HG02623 (cell line): ENCODE measurements at regions not wholly inside any gene's neighbourhood (a gene's known extent, or its start where the extent isn't known, plus 50 kb on each side); places are given as distances from the start of the nearest gene placed in this dataset.
"Not testable (repeated sequence)": the region's sequence is repeated elsewhere in the genome, so short reads cannot be mapped to it uniquely, and the experiment has no call there.

Experiments
- ATAC-seq: cut with Tn5 transposase; IDR thresholded peaks from one replicate; pipeline ENCODE4 v1.9.1; 2021; ENCODE audit warnings: moderate library complexity; ENCODE audit not compliant: unreplicated experiment

GRCh38 chr6:14997507-14997906, 248.4 kb upstream of the JARID2 start:
- no peak for ATAC-seq

DNA sequence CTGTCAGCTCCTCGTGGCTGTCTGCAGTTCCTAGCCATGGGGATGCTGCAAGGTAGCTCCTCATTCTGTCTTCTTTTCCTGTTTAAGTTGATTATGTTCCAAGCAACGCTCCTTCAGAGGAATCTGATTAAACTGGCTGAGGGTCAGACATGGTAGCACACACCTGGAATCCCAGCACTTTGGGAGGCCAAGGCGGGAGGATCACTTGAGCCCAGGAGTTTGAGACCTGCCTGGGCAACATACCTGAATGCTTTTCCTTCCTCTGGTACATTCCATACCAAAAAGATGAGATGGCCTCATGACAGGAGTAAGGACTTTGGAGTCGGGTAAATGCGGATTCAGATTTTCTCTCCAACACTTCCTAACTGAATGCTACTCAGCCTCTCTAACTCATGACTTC, 246.8 kb upstream of the JARID2 start:
- ATAC-seq, result no peak

DNA sequence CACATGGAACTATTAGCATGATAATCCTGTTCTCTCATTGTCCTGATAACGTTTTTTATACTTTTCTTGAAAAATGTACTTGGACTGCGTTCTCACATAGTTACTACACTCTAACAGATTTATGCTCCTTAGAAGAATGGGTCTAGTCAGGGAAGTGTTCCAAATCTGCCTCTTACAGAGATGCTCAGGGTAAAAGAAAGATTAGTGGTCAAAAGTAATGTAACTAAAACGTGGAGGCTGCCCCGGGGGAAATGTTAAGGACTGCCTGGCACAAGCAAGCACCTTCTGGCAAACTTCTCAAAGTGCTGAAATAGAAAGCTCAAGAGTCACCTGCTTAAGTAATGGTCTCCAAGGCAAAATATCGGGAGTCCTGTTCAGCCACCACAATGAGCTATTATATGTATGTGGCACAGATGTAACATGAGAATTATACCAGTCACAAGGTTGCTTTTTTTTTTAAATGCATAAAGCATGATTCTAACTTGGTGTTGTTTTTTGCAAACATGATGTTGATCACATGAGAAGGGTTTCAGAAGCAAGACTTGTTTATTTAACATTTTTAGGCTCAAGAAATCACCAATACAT, 244.5 kb upstream of the JARID2 start:
- no peak for ATAC-seq

- ATAC-seq, result no peak
Observed at GRCh38 chr6:15008269-15008668, 237.6 kb upstream of the JARID2 start.

GRCh38 chr6:15014958-15015357, 230.9 kb upstream of the JARID2 start:
- no peak for ATAC-seq

- no peak for ATAC-seq
Observed at GRCh38 chr6:15016813-15017212, 229.1 kb upstream of the JARID2 start.

- no peak for ATAC-seq
Observed at GRCh38 chr6:15017261-15017660, 228.6 kb upstream of the JARID2 start.

DNA sequence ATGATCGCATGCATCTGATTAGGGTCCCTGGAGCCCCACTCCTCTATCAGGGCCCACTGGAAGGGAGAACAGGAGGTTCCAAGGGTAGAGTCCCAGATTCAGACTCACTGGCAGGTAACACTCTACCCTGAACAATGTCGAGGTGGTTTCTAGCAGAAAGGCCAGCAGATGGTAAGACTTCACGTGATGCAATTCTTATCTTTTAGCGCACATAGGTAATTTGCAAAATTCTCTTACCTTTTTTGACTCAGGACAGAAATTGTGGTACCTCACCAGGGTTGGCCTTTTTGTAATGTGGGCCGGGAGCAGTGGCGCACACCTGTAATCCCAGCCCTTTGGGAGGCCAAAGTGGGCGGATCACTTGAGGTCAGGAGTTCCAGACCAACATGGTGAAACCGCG, 228.1 kb upstream of the JARID2 start:
- ATAC-seq, result no peak

DNA sequence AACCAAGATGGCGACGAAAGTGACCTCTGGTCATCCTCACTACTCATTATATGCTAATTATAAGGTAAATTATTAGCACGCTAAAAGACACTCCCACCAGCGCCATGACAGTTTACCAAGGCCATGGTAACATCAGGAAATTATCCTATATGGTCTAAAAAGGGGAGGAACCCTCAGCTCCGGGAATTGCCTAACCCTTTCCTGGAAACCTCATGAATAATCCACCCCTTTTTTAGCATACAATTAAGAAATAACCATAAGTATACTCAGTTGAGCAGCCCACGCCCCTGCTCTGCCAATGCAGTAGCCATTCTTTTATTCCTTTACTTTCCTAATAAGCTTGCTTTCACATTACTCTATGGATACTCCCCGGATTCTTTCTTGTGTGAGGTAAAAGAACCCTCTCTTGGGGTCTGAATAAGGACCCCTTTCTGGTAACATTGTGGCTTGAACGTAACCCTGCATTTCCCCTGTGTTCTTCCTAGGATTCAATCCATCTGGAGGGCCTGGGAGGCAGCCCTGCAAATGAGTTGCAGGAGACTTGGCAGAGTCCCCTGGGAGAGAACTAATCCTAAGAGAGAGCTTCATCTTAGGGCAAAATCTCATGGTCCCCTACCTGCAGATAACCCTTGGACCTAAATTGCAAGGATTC, 225.6 kb upstream of the JARID2 start:
- ATAC-seq, result no peak

DNA sequence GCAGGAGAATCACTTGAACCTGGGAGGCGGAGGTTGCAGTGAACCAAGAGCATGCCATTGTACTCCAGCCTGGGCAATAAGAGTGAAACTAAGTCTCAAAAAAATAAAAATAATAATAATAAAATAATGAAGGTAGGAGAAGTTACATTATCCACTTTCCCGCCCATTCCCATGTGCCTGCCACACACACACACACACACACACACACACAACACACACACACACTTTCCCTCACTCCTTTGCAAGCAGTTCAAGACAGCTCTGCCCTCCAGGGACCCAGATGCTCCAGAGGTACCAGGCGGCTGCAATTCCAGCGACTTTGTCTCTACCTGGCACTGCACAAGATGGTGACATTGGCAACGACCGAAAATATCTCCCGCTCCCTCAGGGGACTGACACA, 224.8 kb upstream of the JARID2 start:
- ATAC-seq, result no peak

- ATAC-seq, result not testable (repeated sequence)
Observed at GRCh38 chr6:15023018-15023417, 222.9 kb upstream of the JARID2 start.

- ATAC-seq, result peak; percentile 91
Observed at GRCh38 chr6:15023448-15023847, 222.4 kb upstream of the JARID2 start.

DNA sequence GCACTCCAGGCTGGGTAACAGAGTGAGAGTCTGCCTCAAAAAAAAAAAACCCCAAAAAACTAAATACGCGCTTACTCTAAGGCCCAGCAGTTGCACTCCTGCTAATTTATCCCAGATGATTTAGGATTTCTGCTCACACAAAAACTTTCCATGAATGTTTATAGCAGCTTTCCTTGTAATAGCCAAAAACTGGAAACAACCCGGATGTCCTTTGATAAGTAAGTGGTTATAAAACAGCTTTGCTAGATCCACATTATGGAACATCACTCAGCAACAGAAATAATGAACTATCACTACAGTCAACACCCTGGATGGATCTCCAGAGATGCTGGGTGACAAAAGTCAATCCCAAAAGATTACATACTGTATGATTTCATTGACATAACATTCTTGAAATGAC, 220.4 kb upstream of the JARID2 start:
- no peak for ATAC-seq

GRCh38 chr6:15026832-15027231, 219.0 kb upstream of the JARID2 start:
- ATAC-seq, result no peak

DNA sequence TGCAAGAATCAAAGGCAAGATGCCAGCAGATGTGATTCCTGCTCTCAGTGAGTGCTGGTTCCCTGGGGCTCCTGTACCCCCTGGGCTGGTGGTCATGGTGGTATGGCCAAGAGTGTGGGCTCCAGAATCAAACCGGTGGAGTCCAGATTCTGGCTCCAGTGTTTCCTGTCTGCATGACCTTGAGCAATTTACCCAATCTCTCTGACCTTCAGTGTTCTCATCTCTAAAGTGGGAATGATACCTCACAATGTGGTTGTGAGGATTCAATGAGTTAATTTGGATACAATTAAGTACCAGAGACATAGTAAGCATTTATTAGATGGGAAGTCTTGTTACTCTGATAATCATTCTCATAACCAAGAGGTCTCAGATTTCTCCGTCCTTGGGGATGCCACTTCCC, 218.4 kb upstream of the JARID2 start:
- no peak for ATAC-seq

- no peak for ATAC-seq
Observed at GRCh38 chr6:15032015-15032414, 213.9 kb upstream of the JARID2 start.

DNA sequence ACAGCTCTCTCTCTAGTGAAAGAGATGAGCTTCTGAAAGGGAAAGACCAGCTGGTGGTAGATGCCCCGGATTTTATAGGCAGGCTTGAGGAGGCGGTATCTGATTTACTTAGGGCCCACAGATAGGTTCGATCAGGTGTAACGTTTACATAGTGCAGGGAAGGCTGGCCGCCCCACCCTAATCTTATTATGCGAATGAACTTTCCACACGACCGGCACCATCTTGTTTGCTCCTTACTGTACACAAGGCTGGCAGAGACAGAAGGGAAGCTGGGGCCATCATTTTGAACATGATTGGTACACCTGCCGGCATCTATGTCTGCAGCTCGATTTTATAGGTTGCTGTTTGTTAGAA, 212.0 kb upstream of the JARID2 start:
- no peak for ATAC-seq

GRCh38 chr6:15036690-15037245, 209.1 kb upstream of the JARID2 start:
- ATAC-seq, result no peak

GRCh38 chr6:15037253-15037652, 208.6 kb upstream of the JARID2 start:
- ATAC-seq, result no peak

GRCh38 chr6:15038013-15038791, 207.7 kb upstream of the JARID2 start:
- no peak for ATAC-seq

- no peak for ATAC-seq
Observed at GRCh38 chr6:15039136-15039535, 206.7 kb upstream of the JARID2 start.

DNA sequence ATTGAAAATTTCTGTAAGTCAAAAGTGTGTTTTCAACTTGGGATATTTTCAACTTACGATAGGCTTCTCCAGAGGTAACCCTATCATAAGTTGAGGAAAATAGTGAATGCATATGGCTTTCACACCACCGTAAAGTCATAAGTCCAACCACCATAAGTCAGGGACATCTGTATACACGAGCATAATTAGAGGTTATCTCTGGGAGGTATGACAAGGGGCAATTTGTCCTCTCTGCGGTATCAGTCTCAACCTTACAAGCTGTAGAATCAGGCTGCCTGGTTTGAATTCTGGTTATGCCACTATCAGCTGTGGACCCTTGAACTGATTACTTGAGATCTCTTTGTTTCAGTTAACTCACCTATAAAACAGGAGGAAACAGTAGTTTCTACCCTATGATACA, 202.9 kb upstream of the JARID2 start:
- no peak for ATAC-seq
